HG02852 (cell line): ENCODE measurements at regions not wholly inside any gene's neighbourhood (a gene's known extent, or its start where the extent isn't known, plus 50 kb on each side); places are given as distances from the start of the nearest gene placed in this dataset.
A peak's percentile ranks its signal among the peaks of the same experiment; 100 is the strongest.

Experiments
- ATAC-seq: cut with Tn5 transposase; IDR thresholded peaks from one replicate; pipeline ENCODE4 v1.9.1; 2021; ENCODE audit warnings: mild to moderate bottlenecking, moderate library complexity; ENCODE audit not compliant: unreplicated experiment

- ATAC-seq = no peak
These were observed 640.2 kb downstream of the CCDC171 start for GRCh38 chr9:16193066-16193465.

DNA sequence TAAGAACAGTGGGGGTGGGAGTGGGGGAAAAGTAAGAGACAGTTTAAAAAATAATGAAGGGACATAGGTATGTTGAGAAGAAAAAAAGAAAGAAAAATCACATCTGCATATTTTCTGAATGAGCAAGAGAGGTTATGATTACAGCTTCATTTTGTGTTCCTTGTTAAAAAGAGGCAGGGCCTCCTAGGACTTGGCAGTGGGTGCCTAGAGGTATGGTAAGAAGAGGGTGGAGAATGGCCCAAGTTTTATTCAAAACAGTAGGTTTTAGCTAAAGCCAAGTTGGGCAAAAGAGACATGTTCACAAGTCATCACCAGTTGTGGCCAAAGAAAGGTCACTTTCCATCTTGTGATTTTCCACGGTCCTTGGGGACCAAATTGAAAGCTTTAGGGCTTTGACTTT is 643.4 kb downstream of the CCDC171 start:
- no peak for ATAC-seq

- ATAC-seq = no peak
These were observed 644.9 kb downstream of the CCDC171 start for GRCh38 chr9:16197578-16198370.

- ATAC-seq = no peak
These were observed 646.2 kb downstream of the CCDC171 start for GRCh38 chr9:16198996-16199395.

- ATAC-seq = no peak
These were observed 649.4 kb downstream of the CCDC171 start for GRCh38 chr9:16202221-16202620.

GRCh38 chr9:16202914-16203728 is 650.3 kb downstream of the CCDC171 start:
- ATAC-seq = no peak

DNA sequence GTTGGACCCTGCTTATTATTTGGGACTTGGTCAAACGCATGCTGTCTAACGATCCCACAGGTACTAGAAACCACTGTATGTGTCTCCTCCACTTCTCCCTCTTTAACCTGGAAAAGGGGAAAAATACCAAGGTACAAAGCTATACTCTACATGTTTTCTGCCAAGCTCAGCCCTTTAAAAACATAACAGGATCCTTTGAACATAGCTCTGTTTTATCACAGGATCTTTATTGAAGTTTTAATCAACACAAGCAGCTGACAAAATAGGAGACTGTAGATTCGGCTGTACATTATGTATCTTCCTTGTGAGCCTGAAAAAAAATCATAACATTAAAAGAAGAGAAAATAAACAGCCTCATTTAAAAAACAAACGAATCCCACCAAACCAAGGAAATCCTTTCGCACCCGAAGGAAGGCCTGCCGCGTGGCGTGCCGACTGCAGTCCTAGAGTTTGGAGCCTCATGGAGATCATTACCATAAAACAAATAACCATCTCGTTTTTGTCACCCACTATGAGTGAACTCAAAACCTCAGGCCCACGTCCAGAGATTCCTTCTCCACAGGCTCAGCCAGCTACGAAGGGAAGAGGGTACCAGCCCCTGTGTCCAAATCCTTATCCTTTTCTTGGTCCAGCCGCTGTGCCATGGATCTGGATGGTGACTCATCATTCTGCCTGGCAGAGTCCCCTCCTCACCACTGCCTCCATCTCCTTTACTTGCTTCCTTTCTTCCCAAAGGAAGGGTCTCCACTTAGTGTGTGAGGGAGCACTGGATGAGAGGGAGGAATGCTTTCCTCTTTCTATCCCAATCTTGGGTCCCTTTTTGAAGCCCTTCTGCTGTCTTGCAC is 651.1 kb downstream of the CCDC171 start:
- no peak for ATAC-seq

DNA sequence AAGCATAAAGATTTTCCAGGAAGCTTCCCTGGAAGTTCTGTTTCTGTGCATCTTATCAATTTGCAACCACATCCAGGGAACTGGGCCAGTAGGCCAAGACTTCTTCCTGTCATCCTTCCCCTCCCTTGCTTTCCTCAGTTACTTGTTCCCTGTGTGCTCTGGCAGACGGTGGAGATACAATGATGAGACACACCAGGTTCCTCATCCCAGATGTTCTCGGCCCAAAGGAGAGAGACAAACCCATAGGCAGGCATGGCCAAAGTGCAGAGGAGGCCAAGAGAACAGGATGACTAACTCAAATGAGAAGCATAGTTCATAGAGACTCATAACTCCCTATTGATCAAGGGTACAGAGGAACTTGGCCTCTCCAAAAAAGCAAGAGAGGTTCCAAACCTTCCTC is 652.6 kb downstream of the CCDC171 start:
- no peak for ATAC-seq

GRCh38 chr9:16206518-16206917 is 653.7 kb downstream of the CCDC171 start:
- no peak for ATAC-seq

DNA sequence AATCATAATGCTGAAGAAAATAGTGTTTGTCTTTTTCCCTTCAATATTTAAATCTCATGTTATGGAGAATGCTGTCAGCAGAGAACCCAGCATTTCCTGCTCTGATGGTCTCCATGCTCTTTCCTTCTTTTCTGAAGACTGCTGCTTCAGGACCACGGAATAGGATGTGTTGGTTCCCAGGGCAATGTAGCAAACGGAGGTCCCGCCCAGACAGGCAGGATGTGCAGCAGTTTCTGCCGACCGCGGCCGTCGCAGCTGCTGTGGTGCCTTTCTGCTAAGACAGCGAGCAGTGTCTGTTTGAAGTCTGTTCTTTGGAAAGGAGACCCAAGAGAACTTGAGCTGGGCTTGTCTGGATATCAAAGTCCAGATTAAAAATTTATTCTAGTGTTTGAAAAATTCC is 654.3 kb downstream of the CCDC171 start:
- peak; percentile 61 for ATAC-seq

DNA sequence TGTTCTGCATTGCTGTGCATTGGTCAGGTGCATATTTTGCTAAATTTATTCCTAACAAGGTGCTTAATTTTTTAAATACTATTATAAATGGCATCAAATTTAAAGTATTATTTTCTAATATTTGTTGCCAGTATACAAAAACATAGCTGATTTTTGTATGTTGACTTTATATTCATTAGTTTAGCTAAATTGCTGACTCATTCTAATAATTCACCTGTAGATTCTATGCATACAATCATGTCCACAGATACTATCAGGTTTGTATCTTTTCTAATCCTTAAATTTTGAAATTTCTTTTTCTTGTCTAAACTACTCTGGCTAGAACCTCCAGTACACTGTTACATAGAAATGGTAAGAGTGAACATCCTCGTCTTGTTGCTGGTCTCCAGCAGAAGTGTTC is 657.6 kb downstream of the CCDC171 start:
- no peak for ATAC-seq

DNA sequence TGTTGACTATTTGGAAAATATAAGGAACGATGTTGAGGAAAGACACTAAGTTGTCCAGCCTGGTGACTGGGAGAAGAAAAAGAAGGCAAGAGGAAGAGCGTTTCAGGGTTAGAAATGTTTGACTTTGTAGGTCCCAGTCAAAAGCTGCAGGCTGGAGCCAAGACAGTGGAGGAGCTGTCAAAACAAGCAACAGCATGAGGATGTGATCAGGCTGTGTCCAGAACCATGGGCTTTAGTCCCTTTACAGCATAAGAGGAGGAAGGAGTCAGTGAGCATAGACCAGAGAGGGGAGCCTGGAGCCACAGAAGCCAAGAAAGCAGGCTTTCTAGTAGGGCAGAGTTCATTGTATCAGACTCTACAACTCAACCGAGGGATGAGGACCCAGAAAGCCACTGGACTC is 658.5 kb downstream of the BNC2 start:
- no peak for ATAC-seq

DNA sequence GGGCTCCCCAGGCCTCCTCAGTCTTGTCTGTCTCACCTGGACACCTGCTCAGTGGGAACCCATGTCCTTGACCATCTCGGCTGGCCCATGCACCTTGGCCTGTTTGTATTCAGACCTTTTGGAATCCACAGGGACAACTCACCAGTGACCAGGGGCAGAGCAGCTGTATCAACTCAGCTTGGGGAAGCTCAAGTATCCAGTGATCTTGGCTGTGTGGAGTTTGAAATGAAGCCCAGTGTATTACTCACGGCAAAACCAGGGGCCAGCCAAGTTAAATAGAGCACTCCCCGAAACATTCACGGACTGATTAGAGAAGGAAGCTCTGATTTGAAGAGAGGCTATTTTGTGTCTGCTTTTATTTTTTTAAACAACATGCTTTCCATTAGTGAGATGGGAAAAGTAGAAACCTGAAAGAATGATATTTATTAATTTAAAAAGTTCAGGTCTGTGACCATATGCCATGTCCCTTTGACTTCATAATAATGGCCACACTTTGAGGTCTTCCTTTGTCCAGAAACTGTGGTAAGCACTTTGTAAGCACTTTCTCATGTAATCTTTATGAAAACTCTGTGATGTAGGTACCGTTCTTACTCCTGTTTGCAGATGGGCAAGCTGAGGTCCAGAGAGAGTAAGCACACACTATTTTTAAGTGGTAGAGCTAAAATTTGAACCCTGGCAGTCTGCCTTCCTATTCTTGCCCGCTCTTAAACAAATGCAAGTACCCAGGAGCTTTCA is 656.5 kb downstream of the BNC2 start:
- ATAC-seq = no peak

- ATAC-seq = no peak
These were observed 655.7 kb downstream of the BNC2 start for GRCh38 chr9:16214677-16215352.

GRCh38 chr9:16215353-16215680 is 655.2 kb downstream of the BNC2 start:
- ATAC-seq = no peak

DNA sequence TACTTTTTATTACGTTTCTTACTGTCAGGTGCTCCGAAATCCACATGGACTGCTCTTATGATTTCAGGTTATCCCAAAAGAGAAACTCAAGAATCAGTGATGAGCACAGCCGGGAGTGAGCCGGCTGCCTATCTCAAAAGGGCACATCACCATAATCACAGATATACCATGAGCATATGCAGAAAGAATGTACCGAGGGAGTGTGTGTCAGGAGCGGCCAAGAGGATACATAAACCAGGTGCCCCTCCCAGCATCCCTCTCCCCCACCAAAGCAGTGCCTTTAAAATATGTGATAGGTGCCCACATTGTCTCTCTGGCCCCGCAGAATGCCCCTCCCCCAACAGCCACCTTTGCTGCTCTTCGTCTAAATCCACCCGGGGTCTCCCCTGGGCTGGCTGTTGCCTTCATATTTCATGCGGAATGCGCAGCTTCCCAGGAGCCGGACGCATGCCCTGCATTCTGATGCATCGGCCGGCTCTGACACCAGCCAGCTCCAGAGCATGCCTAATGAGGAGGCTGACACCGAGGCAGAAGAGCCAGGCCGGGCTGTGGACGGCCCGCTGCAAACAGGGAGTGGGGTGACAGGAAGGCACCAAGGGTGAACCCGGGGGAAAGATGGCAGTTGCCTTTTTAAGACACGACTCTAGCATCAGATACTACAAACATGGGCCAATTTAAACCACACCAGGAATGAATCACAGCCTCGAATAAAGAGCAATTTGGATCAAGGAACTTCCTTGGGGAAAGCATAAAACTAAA is 652.3 kb downstream of the BNC2 start:
- ATAC-seq = no peak

DNA sequence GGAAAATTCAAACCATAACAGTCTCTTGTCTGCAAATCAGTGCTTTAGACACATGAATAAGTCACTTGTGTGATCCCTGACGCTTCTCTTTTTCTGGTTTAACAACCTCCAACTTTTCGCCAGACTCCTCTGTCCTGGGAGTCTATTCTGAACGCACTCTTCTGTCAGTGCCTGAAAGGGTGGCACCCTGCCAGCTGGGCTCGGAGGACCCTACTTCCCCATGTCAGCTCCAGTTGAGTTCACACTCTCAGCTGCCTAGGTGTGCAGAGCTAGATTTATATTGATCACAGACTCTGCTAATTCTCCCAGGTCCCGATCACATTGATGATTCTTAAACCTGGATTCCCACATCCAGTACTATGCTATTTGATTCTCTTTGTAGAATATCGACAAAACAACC is 649.1 kb downstream of the BNC2 start:
- peak; percentile 44 for ATAC-seq

DNA sequence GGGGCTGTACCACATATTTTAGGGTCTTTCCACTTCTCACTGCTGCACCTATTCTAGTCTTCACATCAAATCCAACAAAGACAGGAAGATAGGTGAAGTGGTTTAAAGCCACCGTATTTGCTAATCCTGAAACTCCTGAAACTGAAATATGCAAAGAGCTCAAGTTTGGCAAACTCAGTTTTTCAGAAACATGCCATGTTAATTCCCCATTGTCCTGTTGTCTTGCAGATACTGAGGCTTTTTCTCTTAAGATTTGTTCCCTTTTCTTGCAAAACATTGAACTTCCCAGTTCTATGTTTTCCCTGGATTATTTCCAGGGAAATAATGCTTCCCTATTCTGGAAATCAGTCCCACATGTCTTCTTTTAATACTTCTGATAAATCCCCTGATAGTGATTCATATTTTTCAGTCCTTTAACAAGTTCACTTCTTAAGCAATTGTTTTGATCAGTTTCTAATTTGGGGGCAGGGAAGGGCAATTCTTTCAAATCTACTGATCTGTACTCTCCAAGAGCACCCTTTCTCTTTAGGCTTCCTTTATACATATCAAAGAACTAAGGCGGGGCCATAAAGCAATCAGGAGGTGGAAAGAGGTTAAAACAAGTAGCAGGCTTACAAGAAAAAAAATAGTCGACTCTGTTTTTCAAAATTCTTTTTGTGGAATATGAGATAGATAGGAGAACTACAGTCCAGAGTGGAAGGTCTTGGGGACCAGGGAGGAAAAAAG is 648.5 kb downstream of the BNC2 start:
- ATAC-seq = peak; percentile 62
